Stimulated activated CD4-positive, alpha-beta T cell treated with anti-CD3 and anti-CD28 coated beads, Interleukin-4, amount 100 ng/mL, for 48 hours (primary cell): ENCODE measurements at regions not wholly inside any gene's neighbourhood (a gene's known extent, or its start where the extent isn't known, plus 50 kb on each side); places are given as distances from the start of the nearest gene placed in this dataset.
"Not testable (repeated sequence)": the region's sequence is repeated elsewhere in the genome, so short reads cannot be mapped to it uniquely, and the experiment has no call there.

ENCODE experiments used
- DNase-seq, 2 donors: peaks; one replicate each; pipeline ENCODE4 v3.0.0-alpha.2; 2020; ENCODE audit warnings: low read depth in 2 of 2

GRCh38 chrX:104513162-104513561, 52.8 kb upstream of the IL1RAPL2 start:
- no peak for DNase-seq

- no peak for DNase-seq
These were observed 55.2 kb upstream of the IL1RAPL2 start for GRCh38 chrX:104510801-104511200.

- DNase-seq = no peak
These were observed 63.5 kb upstream of the IL1RAPL2 start for GRCh38 chrX:104502460-104502859.

- DNase-seq = no peak
These were observed 77.2 kb upstream of the IL1RAPL2 start for GRCh38 chrX:104488811-104489210.

- no peak for DNase-seq
These were observed 79.3 kb upstream of the IL1RAPL2 start for GRCh38 chrX:104486691-104487090.

GRCh38 chrX:104482757-104483156, 83.2 kb upstream of the IL1RAPL2 start:
- no peak for DNase-seq

- DNase-seq = no peak
These were observed 96.2 kb upstream of the IL1RAPL2 start for GRCh38 chrX:104469771-104470170.

- no peak for DNase-seq
These were observed 106.2 kb upstream of the IL1RAPL2 start for GRCh38 chrX:104459796-104460195.

- DNase-seq = not testable (repeated sequence)
These were observed 108.9 kb upstream of the IL1RAPL2 start for GRCh38 chrX:104457130-104457529.

GRCh38 chrX:104450316-104450715, 115.7 kb upstream of the IL1RAPL2 start:
- no peak for DNase-seq

GRCh38 chrX:104445591-104445990, 120.4 kb upstream of the IL1RAPL2 start:
- no peak for DNase-seq

- no peak for DNase-seq
These were observed 130.8 kb upstream of the IL1RAPL2 start for GRCh38 chrX:104435249-104435648.

GRCh38 chrX:104432321-104432720, 133.7 kb upstream of the IL1RAPL2 start:
- DNase-seq = no peak

GRCh38 chrX:104430742-104431119, 135.3 kb upstream of the IL1RAPL2 start:
- DNase-seq = no peak

- no peak for DNase-seq
These were observed 135.8 kb upstream of the IL1RAPL2 start for GRCh38 chrX:104430072-104430741.

- DNase-seq = no peak
These were observed 137.8 kb upstream of the IL1RAPL2 start for GRCh38 chrX:104428231-104428630.

- no peak for DNase-seq
These were observed 138.3 kb upstream of the IL1RAPL2 start for GRCh38 chrX:104427693-104428092.

GRCh38 chrX:104427073-104427472, 138.9 kb upstream of the IL1RAPL2 start:
- DNase-seq = no peak

GRCh38 chrX:104420907-104421306, 145.1 kb upstream of the IL1RAPL2 start:
- no peak for DNase-seq

GRCh38 chrX:104419926-104420325, 146.1 kb upstream of the IL1RAPL2 start:
- DNase-seq = no peak

GRCh38 chrX:104419211-104419610, 146.8 kb upstream of the IL1RAPL2 start:
- no peak for DNase-seq

GRCh38 chrX:104411800-104412199, 154.2 kb upstream of the IL1RAPL2 start:
- no peak for DNase-seq

- DNase-seq = no peak
These were observed 145.7 kb upstream of the ESX1 start for GRCh38 chrX:104400387-104400786.

GRCh38 chrX:104392350-104392749, 137.6 kb upstream of the ESX1 start:
- DNase-seq = no peak
